WTC11 (cell line): ENCODE measurements at regions not wholly inside any gene's neighbourhood (a gene's known extent, or its start where the extent isn't known, plus 50 kb on each side); places are given as distances from the start of the nearest gene placed in this dataset.

Source experiments
- ATAC-seq: fragments of 200-7000 bp; cut with Tn5 transposase; 2 replicates; pipeline ENCODE4 v1.10.0; 2021; ENCODE audit warnings: mild to moderate bottlenecking, moderate library complexity
- CTCF ChIA-PET: fragments of 300-600 bp; sonication (Branson Sonifier 250); formaldehyde crosslinking; loops from one replicate; lab custom pipeline; 2021; ENCODE audit warnings: antibody characterized with exemption; lab: Charles Lee
- POLR2A ChIA-PET: fragments of 350-600 bp; sonication (Branson Sonifier 250); formaldehyde crosslinking; loops from one replicate; lab custom pipeline; 2021; ENCODE audit warnings: antibody characterized with exemption; lab: Charles Lee
- DNase-seq: peaks from one replicate; pipeline ENCODE4 v3.0.0; 2021; ENCODE audit warnings: low spot score
- H3K27ac Mint-ChIP-seq: 2 replicates; pipeline ENCODE4 v1.8.0; 2021; ENCODE audit warnings: mixed read lengths
- H3K27me3 Mint-ChIP-seq: 2 replicates; pipeline ENCODE4 v1.8.0; 2021; ENCODE audit warnings: low read depth, mild to moderate bottlenecking, moderate library complexity, mixed read lengths
- H3K36me3 Mint-ChIP-seq: 2 replicates; pipeline ENCODE4 v1.8.0; 2021; ENCODE audit warnings: mixed read lengths
- H3K4me1 Mint-ChIP-seq: 2 replicates; pipeline ENCODE4 v1.8.0; 2022; ENCODE audit warnings: mixed read lengths
- H3K4me3 Mint-ChIP-seq: 2 replicates; pipeline ENCODE4 v1.8.0; 2021; ENCODE audit warnings: mild to moderate bottlenecking, moderate library complexity, mixed read lengths
- H3K9me3 Mint-ChIP-seq: 2 replicates; pipeline ENCODE4 v1.8.0; 2021; ENCODE audit warnings: mixed read lengths
- ARID4B ChIP-seq: sonication (generic); formaldehyde crosslinking; IDR thresholded peaks from 2 replicates; pipeline ENCODE4 v1.8.0; 2023; ENCODE audit warnings: missing genetic modification reagents, mild to moderate bottlenecking, borderline replicate concordance
- ATF2 ChIP-seq: sonication (generic); formaldehyde crosslinking; IDR thresholded peaks from 2 replicates; pipeline ENCODE4 v1.8.1; 2022; ENCODE audit warnings: low read depth, missing genetic modification reagents, borderline replicate concordance
- CREM ChIP-seq: sonication (generic); formaldehyde crosslinking; IDR thresholded peaks from 2 replicates; pipeline ENCODE4 v1.8.1; 2022; ENCODE audit warnings: mild to moderate bottlenecking, missing genetic modification reagents, moderate library complexity
- ELF4 ChIP-seq: sonication (generic); formaldehyde crosslinking; IDR thresholded peaks from 2 replicates; pipeline ENCODE4 v1.8.1; 2022; ENCODE audit warnings: low read depth, mild to moderate bottlenecking, moderate library complexity, missing genetic modification reagents
- FOXJ3 ChIP-seq: sonication (generic); formaldehyde crosslinking; IDR thresholded peaks from 2 replicates; pipeline ENCODE4 v1.9.0; 2021; ENCODE audit warnings: missing genetic modification reagents, mild to moderate bottlenecking, borderline replicate concordance
- HMGA2 ChIP-seq: fragments of 250-450 bp; sonication (Bioruptor Pico); IDR thresholded peaks from 2 replicates; pipeline ENCODE4 v1.4.0; 2021; ENCODE audit warnings: mild to moderate bottlenecking, moderate library complexity
- IRF2 ChIP-seq: sonication (generic); formaldehyde crosslinking; IDR thresholded peaks from 2 replicates; pipeline ENCODE4 v1.8.0; 2022; ENCODE audit warnings: low read depth, missing genetic modification reagents, borderline replicate concordance
- JUN ChIP-seq: sonication (generic); formaldehyde crosslinking; IDR thresholded peaks from 2 replicates; pipeline ENCODE4 v1.8.0; 2023; ENCODE audit warnings: mild to moderate bottlenecking, missing genetic modification reagents
- MLX ChIP-seq: sonication (generic); formaldehyde crosslinking; IDR thresholded peaks from 2 replicates; pipeline ENCODE4 v1.8.1; 2023; ENCODE audit warnings: mild to moderate bottlenecking, missing genetic modification reagents, moderate library complexity
- NFYB ChIP-seq: sonication (generic); formaldehyde crosslinking; conservative IDR thresholded peaks from 2 replicates; pipeline ENCODE4 v1.8.0; 2022; ENCODE audit warnings: low read depth, missing genetic modification reagents
- NR1H2 ChIP-seq: sonication (generic); formaldehyde crosslinking; IDR thresholded peaks from 2 replicates; pipeline ENCODE4 v1.9.0; 2021; ENCODE audit warnings: mild to moderate bottlenecking, moderate library complexity, missing genetic modification reagents
- PRRX2 ChIP-seq: fragments of 250-450 bp; sonication (Bioruptor Pico); IDR thresholded peaks from 2 replicates; pipeline ENCODE4 v1.8.0; 2021; ENCODE audit warnings: mild to moderate bottlenecking
- RORB ChIP-seq: fragments of 250-450 bp; sonication (Bioruptor Pico); IDR thresholded peaks from 2 replicates; pipeline ENCODE4 v1.9.0; 2021; ENCODE audit warnings: mild to moderate bottlenecking
- SOX15 ChIP-seq: fragments of 250-450 bp; sonication (Bioruptor Pico); IDR thresholded peaks from 2 replicates; pipeline ENCODE4 v1.9.0; 2021; ENCODE audit warnings: mild to moderate bottlenecking
- SP1 ChIP-seq: sonication (generic); formaldehyde crosslinking; conservative IDR thresholded peaks from 2 replicates; pipeline ENCODE4 v1.8.1; 2022; ENCODE audit warnings: missing genetic modification reagents
- TCF7 ChIP-seq: sonication (generic); formaldehyde crosslinking; IDR thresholded peaks from 2 replicates; pipeline ENCODE4 v1.8.0; 2022; ENCODE audit warnings: mild to moderate bottlenecking, low read depth, missing genetic modification reagents, moderate library complexity
- TEAD1 ChIP-seq: sonication (generic); formaldehyde crosslinking; IDR thresholded peaks from 2 replicates; pipeline ENCODE4 v1.8.0; 2022; ENCODE audit warnings: mild to moderate bottlenecking, missing genetic modification reagents
- TEAD4 ChIP-seq: sonication (generic); formaldehyde crosslinking; IDR thresholded peaks from 2 replicates; pipeline ENCODE4 v1.8.0; 2022; ENCODE audit warnings: mild to moderate bottlenecking, missing genetic modification reagents
- USF2 ChIP-seq: sonication (generic); formaldehyde crosslinking; IDR thresholded peaks from 2 replicates; pipeline ENCODE4 v1.8.1; 2023; ENCODE audit warnings: mild to moderate bottlenecking, missing genetic modification reagents, moderate library complexity
- ZMAT4 ChIP-seq: fragments of 250-450 bp; sonication (Bioruptor Pico); IDR thresholded peaks from 2 replicates; pipeline ENCODE4 v1.9.0; 2021; ENCODE audit warnings: mild to moderate bottlenecking
- ZNF263 ChIP-seq: sonication (generic); formaldehyde crosslinking; IDR thresholded peaks from 2 replicates; pipeline ENCODE4 v1.8.1; 2022; ENCODE audit warnings: low read depth, mild to moderate bottlenecking, moderate library complexity, missing genetic modification reagents
- ZNF281 ChIP-seq: sonication (generic); formaldehyde crosslinking; IDR thresholded peaks from 2 replicates; pipeline ENCODE4 v1.8.0; 2023; ENCODE audit warnings: mild to moderate bottlenecking, missing genetic modification reagents
- ZNF671 ChIP-seq: fragments of 250-450 bp; sonication (Bioruptor Pico); IDR thresholded peaks from 2 replicates; pipeline ENCODE4 v1.8.0; 2021; ENCODE audit warnings: mild to moderate bottlenecking

GRCh38 chr1:116189481-116189880, 78.3 kb downstream of the MAB21L3 start:
- Mint-ChIP-seq H3K9me3 (peaks cover 5% of the 10 kb centered on the region; the same call in 1 of the 2 replicates), H3K27me3 (no peaks in the 10 kb centered on the region), H3K4me3 (no peak overlapping the region), H3K4me1 (0 out of 2 replicates have a peak, but pooled peaks cover 5% of the 10 kb centered on the region), H3K27ac (no peak overlapping the region), H3K36me3 (no peaks in the 10 kb centered on the region)
- no peak for ATAC-seq
- no peak for DNase-seq
- no peak for TF ChIP-seq FOXJ3 (CRISPR knock-in tag)
- ChIA-PET CTCF (no interaction called here), POLR2A (no interaction called here)

GRCh38 chr1:116191294-116191693, 80.1 kb downstream of the MAB21L3 start:
- ATAC-seq, result no peak
- no peak for DNase-seq
- peaks cover 5% of the 10 kb centered on the region; the same call in 1 of the 2 replicates for H3K9me3 Mint-ChIP-seq
- no peak overlapping the region for H3K4me3 Mint-ChIP-seq
- H3K27me3 Mint-ChIP-seq, result no peaks in the 10 kb centered on the region
- H3K27ac Mint-ChIP-seq, result no peak overlapping the region
- no peaks in the 10 kb centered on the region for H3K36me3 Mint-ChIP-seq
- ChIA-PET POLR2A (no interaction called here), CTCF (interaction anchor here (1.4 kb wide), 1 partner anchor 12 kb away, joined by 4 read pairs; no protein-coding TSS in a partner anchor)
- TF ChIP-seq ZNF281, result no peak
- no peak for TF ChIP-seq SOX15 (CRISPR knock-in tag)
- TF ChIP-seq RORB (CRISPR knock-in tag), result no peak
- TF ChIP-seq USF2 (CRISPR knock-in tag), result no peak
- no peak for TF ChIP-seq HMGA2
- TF ChIP-seq ARID4B (CRISPR knock-in tag), result no peak
- TF ChIP-seq SP1 (CRISPR knock-in tag), result no peak
- TF ChIP-seq PRRX2 (CRISPR knock-in tag), result no peak
- TF ChIP-seq TEAD4 (CRISPR knock-in tag), result no peak
- TF ChIP-seq JUN (CRISPR knock-in tag), result no peak
- no peak for TF ChIP-seq NFYB
- no peak for TF ChIP-seq ZMAT4 (CRISPR knock-in tag)
- no peak for TF ChIP-seq ZNF263
- no peak for TF ChIP-seq TCF7 (CRISPR knock-in tag)
- 0 out of 2 replicates have a peak, but pooled peaks cover 5% of the 10 kb centered on the region for H3K4me1 Mint-ChIP-seq

- CTCF ChIA-PET, result no interaction called here
- TF ChIP-seq ZNF671 (CRISPR knock-in tag) (no peak), TEAD1 (CRISPR knock-in tag) (no peak), PRRX2 (CRISPR knock-in tag) (no peak), ZNF263 (no peak), ATF2 (CRISPR knock-in tag) (no peak), IRF2 (CRISPR knock-in tag) (no peak), ELF4 (CRISPR knock-in tag) (no peak), MLX (CRISPR knock-in tag) (no peak), NR1H2 (CRISPR knock-in tag) (no peak), CREM (CRISPR knock-in tag) (no peak)
Measured at GRCh38 chr1:116193768-116194167, 82.6 kb downstream of the MAB21L3 start.

More at GRCh38 chr1:116193768-116194167, 82.6 kb downstream of the MAB21L3 start:
- ATAC-seq (no peak), DNase-seq (no peak)
- no peaks in the 10 kb centered on the region for H3K27me3 Mint-ChIP-seq
- POLR2A ChIA-PET, result no interaction called here
- H3K4me3 Mint-ChIP-seq, result no peak overlapping the region
- peaks cover 5% of the 10 kb centered on the region; the same call in 1 of the 2 replicates for H3K9me3 Mint-ChIP-seq
- H3K27ac Mint-ChIP-seq, result no peak overlapping the region
- H3K36me3 Mint-ChIP-seq, result no peaks in the 10 kb centered on the region
- H3K4me1 Mint-ChIP-seq, result 0 out of 2 replicates have a peak, but pooled peaks cover 5% of the 10 kb centered on the region
